WTC11 (cell line): ENCODE measurements at regions not wholly inside any gene's neighbourhood (a gene's known extent, or its start where the extent isn't known, plus 50 kb on each side); places are given as distances from the start of the nearest gene placed in this dataset.

Experiments used
- ATAC-seq: fragments of 200-7000 bp; cut with Tn5 transposase; 2 replicates; pipeline ENCODE4 v1.10.0; 2021; ENCODE audit warnings: mild to moderate bottlenecking, moderate library complexity
- CTCF ChIA-PET: fragments of 300-600 bp; sonication (Branson Sonifier 250); formaldehyde crosslinking; loops from one replicate; lab custom pipeline; 2021; ENCODE audit warnings: antibody characterized with exemption; lab: Charles Lee
- POLR2A ChIA-PET: fragments of 350-600 bp; sonication (Branson Sonifier 250); formaldehyde crosslinking; loops from one replicate; lab custom pipeline; 2021; ENCODE audit warnings: antibody characterized with exemption; lab: Charles Lee
- DNase-seq: peaks from one replicate; pipeline ENCODE4 v3.0.0; 2021; ENCODE audit warnings: low spot score
- H3K27ac Mint-ChIP-seq: 2 replicates; pipeline ENCODE4 v1.8.0; 2021; ENCODE audit warnings: mixed read lengths
- H3K27me3 Mint-ChIP-seq: 2 replicates; pipeline ENCODE4 v1.8.0; 2021; ENCODE audit warnings: low read depth, mild to moderate bottlenecking, moderate library complexity, mixed read lengths
- H3K36me3 Mint-ChIP-seq: 2 replicates; pipeline ENCODE4 v1.8.0; 2021; ENCODE audit warnings: mixed read lengths
- H3K4me1 Mint-ChIP-seq: 2 replicates; pipeline ENCODE4 v1.8.0; 2022; ENCODE audit warnings: mixed read lengths
- H3K4me3 Mint-ChIP-seq: 2 replicates; pipeline ENCODE4 v1.8.0; 2021; ENCODE audit warnings: mild to moderate bottlenecking, moderate library complexity, mixed read lengths
- H3K9me3 Mint-ChIP-seq: 2 replicates; pipeline ENCODE4 v1.8.0; 2021; ENCODE audit warnings: mixed read lengths
- ATF6 ChIP-seq: sonication (generic); formaldehyde crosslinking; IDR thresholded peaks from 2 replicates; pipeline ENCODE4 v1.8.1; 2023; ENCODE audit warnings: mild to moderate bottlenecking, missing genetic modification reagents
- CREM ChIP-seq: sonication (generic); formaldehyde crosslinking; IDR thresholded peaks from 2 replicates; pipeline ENCODE4 v1.8.1; 2022; ENCODE audit warnings: mild to moderate bottlenecking, missing genetic modification reagents, moderate library complexity
- EMX1 ChIP-seq: fragments of 250-450 bp; sonication (Bioruptor Pico); IDR thresholded peaks from 2 replicates; pipeline ENCODE4 v1.8.0; 2021; ENCODE audit warnings: mild to moderate bottlenecking
- MLX ChIP-seq: sonication (generic); formaldehyde crosslinking; IDR thresholded peaks from 2 replicates; pipeline ENCODE4 v1.8.1; 2023; ENCODE audit warnings: mild to moderate bottlenecking, missing genetic modification reagents, moderate library complexity
- NFATC4 ChIP-seq: fragments of 250-450 bp; sonication (Bioruptor Pico); IDR thresholded peaks from 2 replicates; pipeline ENCODE4 v1.9.0; 2021; ENCODE audit warnings: mild to moderate bottlenecking
- NR3C1 ChIP-seq: sonication (generic); formaldehyde crosslinking; conservative IDR thresholded peaks from 2 replicates; pipeline ENCODE4 v1.8.1; 2023; ENCODE audit warnings: low read depth, mild to moderate bottlenecking, missing genetic modification reagents
- PRRX2 ChIP-seq: fragments of 250-450 bp; sonication (Bioruptor Pico); IDR thresholded peaks from 2 replicates; pipeline ENCODE4 v1.8.0; 2021; ENCODE audit warnings: mild to moderate bottlenecking
- RELA ChIP-seq: sonication (generic); formaldehyde crosslinking; IDR thresholded peaks from 2 replicates; pipeline ENCODE4 v1.8.1; 2022; ENCODE audit warnings: missing genetic modification reagents, mild to moderate bottlenecking, borderline replicate concordance
- USF2 ChIP-seq: sonication (generic); formaldehyde crosslinking; IDR thresholded peaks from 2 replicates; pipeline ENCODE4 v1.8.1; 2023; ENCODE audit warnings: mild to moderate bottlenecking, missing genetic modification reagents, moderate library complexity
- ZBTB21 ChIP-seq: sonication (generic); formaldehyde crosslinking; IDR thresholded peaks from 2 replicates; pipeline ENCODE4 v1.8.1; 2023; ENCODE audit warnings: mild to moderate bottlenecking, missing genetic modification reagents, borderline replicate concordance
- ZBTB43 ChIP-seq: sonication (generic); formaldehyde crosslinking; IDR thresholded peaks from 2 replicates; pipeline ENCODE4 v1.8.1; 2023; ENCODE audit warnings: mild to moderate bottlenecking, missing genetic modification reagents
- ZNF416 ChIP-seq: fragments of 250-450 bp; sonication (Bioruptor Pico); IDR thresholded peaks from 2 replicates; pipeline ENCODE4 v1.9.0; 2021; ENCODE audit warnings: mild to moderate bottlenecking, inconsistent platforms
- ZNF425 ChIP-seq: fragments of 250-450 bp; sonication (Bioruptor Pico); conservative IDR thresholded peaks from 2 replicates; pipeline ENCODE4 v1.9.0; 2021; ENCODE audit warnings: mild to moderate bottlenecking
- ZNF512 ChIP-seq: sonication (generic); formaldehyde crosslinking; IDR thresholded peaks from 2 replicates; pipeline ENCODE4 v1.8.1; 2022; ENCODE audit warnings: missing genetic modification reagents, borderline replicate concordance
- TF ChIP-seq, protein P1 (sequence below): sonication (generic); formaldehyde crosslinking; IDR thresholded peaks from 2 replicates; pipeline ENCODE4 v1.8.1; 2022; ENCODE audit warnings: low read depth, missing genetic modification reagents, borderline replicate concordance
- TF ChIP-seq, protein P2 (sequence below): sonication (generic); formaldehyde crosslinking; IDR thresholded peaks from 2 replicates; pipeline ENCODE4 v1.8.0; 2022; ENCODE audit warnings: mild to moderate bottlenecking, missing genetic modification reagents
- TF ChIP-seq, protein P3 (sequence below): sonication (generic); formaldehyde crosslinking; IDR thresholded peaks from 2 replicates; pipeline ENCODE4 v1.8.0; 2022; ENCODE audit warnings: mild to moderate bottlenecking, missing genetic modification reagents
- TF ChIP-seq, protein P4 (sequence below): sonication (generic); formaldehyde crosslinking; IDR thresholded peaks from 2 replicates; pipeline ENCODE4 v1.8.1; 2022; ENCODE audit warnings: mild to moderate bottlenecking, missing genetic modification reagents, moderate library complexity, borderline replicate concordance

GRCh38 chr2:224104668-224105386 is 65.7 kb upstream of the SERPINE2 start (continued):
- no peak for TF ChIP-seq EMX1 (CRISPR knock-in tag)
- TF ChIP-seq, protein P1, sequence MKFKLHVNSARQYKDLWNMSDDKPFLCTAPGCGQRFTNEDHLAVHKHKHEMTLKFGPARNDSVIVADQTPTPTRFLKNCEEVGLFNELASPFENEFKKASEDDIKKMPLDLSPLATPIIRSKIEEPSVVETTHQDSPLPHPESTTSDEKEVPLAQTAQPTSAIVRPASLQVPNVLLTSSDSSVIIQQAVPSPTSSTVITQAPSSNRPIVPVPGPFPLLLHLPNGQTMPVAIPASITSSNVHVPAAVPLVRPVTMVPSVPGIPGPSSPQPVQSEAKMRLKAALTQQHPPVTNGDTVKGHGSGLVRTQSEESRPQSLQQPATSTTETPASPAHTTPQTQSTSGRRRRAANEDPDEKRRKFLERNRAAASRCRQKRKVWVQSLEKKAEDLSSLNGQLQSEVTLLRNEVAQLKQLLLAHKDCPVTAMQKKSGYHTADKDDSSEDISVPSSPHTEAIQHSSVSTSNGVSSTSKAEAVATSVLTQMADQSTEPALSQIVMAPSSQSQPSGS = no peak
- TF ChIP-seq NR3C1 (CRISPR knock-in tag) = no peak
- TF ChIP-seq ZNF416 = no peak
- TF ChIP-seq ZBTB43 = no peak
- TF ChIP-seq CREM (CRISPR knock-in tag) = no peak

- H3K27me3 Mint-ChIP-seq = no peaks in the 10 kb centered on the region
- TF ChIP-seq, protein P2, sequence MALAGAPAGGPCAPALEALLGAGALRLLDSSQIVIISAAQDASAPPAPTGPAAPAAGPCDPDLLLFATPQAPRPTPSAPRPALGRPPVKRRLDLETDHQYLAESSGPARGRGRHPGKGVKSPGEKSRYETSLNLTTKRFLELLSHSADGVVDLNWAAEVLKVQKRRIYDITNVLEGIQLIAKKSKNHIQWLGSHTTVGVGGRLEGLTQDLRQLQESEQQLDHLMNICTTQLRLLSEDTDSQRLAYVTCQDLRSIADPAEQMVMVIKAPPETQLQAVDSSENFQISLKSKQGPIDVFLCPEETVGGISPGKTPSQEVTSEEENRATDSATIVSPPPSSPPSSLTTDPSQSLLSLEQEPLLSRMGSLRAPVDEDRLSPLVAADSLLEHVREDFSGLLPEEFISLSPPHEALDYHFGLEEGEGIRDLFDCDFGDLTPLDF (CRISPR knock-in tag) = no peak
- no peak for TF ChIP-seq ZBTB21
- no peak for TF ChIP-seq NR3C1 (CRISPR knock-in tag)
- TF ChIP-seq, protein P3, sequence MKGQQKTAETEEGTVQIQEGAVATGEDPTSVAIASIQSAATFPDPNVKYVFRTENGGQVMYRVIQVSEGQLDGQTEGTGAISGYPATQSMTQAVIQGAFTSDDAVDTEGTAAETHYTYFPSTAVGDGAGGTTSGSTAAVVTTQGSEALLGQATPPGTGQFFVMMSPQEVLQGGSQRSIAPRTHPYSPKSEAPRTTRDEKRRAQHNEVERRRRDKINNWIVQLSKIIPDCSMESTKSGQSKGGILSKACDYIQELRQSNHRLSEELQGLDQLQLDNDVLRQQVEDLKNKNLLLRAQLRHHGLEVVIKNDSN = no peak
- TF ChIP-seq, protein P4, sequence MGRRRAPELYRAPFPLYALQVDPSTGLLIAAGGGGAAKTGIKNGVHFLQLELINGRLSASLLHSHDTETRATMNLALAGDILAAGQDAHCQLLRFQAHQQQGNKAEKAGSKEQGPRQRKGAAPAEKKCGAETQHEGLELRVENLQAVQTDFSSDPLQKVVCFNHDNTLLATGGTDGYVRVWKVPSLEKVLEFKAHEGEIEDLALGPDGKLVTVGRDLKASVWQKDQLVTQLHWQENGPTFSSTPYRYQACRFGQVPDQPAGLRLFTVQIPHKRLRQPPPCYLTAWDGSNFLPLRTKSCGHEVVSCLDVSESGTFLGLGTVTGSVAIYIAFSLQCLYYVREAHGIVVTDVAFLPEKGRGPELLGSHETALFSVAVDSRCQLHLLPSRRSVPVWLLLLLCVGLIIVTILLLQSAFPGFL (CRISPR knock-in tag) = no peak
- no peak for TF ChIP-seq PRRX2
- TF ChIP-seq ZNF425 = no peak
- TF ChIP-seq ATF6 (CRISPR knock-in tag) = no peak
- no peak for TF ChIP-seq NFATC4
- no peak for TF ChIP-seq ZNF512 (CRISPR knock-in tag)
- TF ChIP-seq USF2 (CRISPR knock-in tag) = no peak
- no peak for TF ChIP-seq MLX
- TF ChIP-seq RELA = no peak
- H3K4me3 Mint-ChIP-seq = no peak overlapping the region
- no peaks in the 10 kb centered on the region for H3K4me1 Mint-ChIP-seq
- no peak overlapping the region for H3K27ac Mint-ChIP-seq
- no peaks in the 10 kb centered on the region for H3K9me3 Mint-ChIP-seq
- ChIA-PET POLR2A (no interaction called here), CTCF (no interaction called here)
- no peaks in the 10 kb centered on the region for H3K36me3 Mint-ChIP-seq
- no peak for DNase-seq
- ATAC-seq = no peak
Measured at GRCh38 chr2:224103651-224104050, 64.6 kb upstream of the SERPINE2 start.
